Effector memory CD8-positive, alpha-beta T cell (primary cell): ENCODE measurements at regions not wholly inside any gene's neighbourhood (a gene's known extent, or its start where the extent isn't known, plus 50 kb on each side); places are given as distances from the start of the nearest gene placed in this dataset.

Source experiments
- ATAC-seq: fragments of 150-1000 bp; cut with Tn5 transposase; replicated peaks from 2 replicates; pipeline ENCODE4 v1.10.0; 2021; ENCODE audit warnings: mild to moderate bottlenecking, moderate library complexity
- DNase-seq, 3 experiments: peaks; one replicate each; pipeline ENCODE4 v3.0.0; 2021
- H3K27ac Mint-ChIP-seq, 2 donors: one replicate each; pipeline ENCODE4 v1.8.0; 2022; ENCODE audit warnings: mild to moderate bottlenecking in 2 of 2, mixed read lengths in 2 of 2, moderate library complexity in 2 of 2
- H3K27me3 Mint-ChIP-seq, 2 donors: one replicate each; pipeline ENCODE4 v1.8.0; 2022; ENCODE audit warnings: mixed read lengths in 2 of 2
- H3K36me3 Mint-ChIP-seq: one replicate; pipeline ENCODE4 v1.8.0; 2022; ENCODE audit warnings: mild to moderate bottlenecking, moderate library complexity, mixed read lengths; ENCODE audit not compliant: insufficient read depth
- H3K4me1 Mint-ChIP-seq, 2 donors: one replicate each; pipeline ENCODE4 v1.8.0; 2022; ENCODE audit warnings: low read depth in 2 of 2, mixed read lengths in 2 of 2
- H3K4me3 Mint-ChIP-seq, 2 donors: one replicate each; pipeline ENCODE4 v1.8.0; 2022; ENCODE audit warnings: mild to moderate bottlenecking in 2 of 2, mixed read lengths in 2 of 2, moderate library complexity in 2 of 2
- H3K9me3 Mint-ChIP-seq, 2 donors: one replicate each; pipeline ENCODE4 v1.8.0; 2022; ENCODE audit warnings: mixed read lengths in 2 of 2

- no peak for ATAC-seq
- no peaks in the 10 kb centered on the region for H3K27me3 Mint-ChIP-seq
- H3K27ac Mint-ChIP-seq: peak overlapping the region in 1 of 2 donors; percentile 94
- peaks cover 14 to 18% of the 10 kb centered on the region in 2 donors for H3K4me1 Mint-ChIP-seq
- no peak for DNase-seq
- no peak overlapping the region for H3K4me3 Mint-ChIP-seq
- no peaks in the 10 kb centered on the region for H3K9me3 Mint-ChIP-seq
- no peaks in the 10 kb centered on the region for H3K36me3 Mint-ChIP-seq
Measured at GRCh38 chr13:33742321-33742720, 75.6 kb upstream of the RFC3 start.

- Mint-ChIP-seq H3K9me3 (no peaks in the 10 kb centered on the region), H3K36me3 (no peaks in the 10 kb centered on the region), H3K27me3 (no peaks in the 10 kb centered on the region), H3K27ac (peak overlapping the region; percentile 75 to 94), H3K4me3 (peak overlapping the region; percentile 28 to 32), H3K4me1 (peaks cover 14 to 18% of the 10 kb centered on the region in 2 donors)
- DNase-seq (peak; percentile 1 to 26 (median 2)), ATAC-seq (peak; percentile 83)
Measured at GRCh38 chr13:33743438-33744368, 74.2 kb upstream of the RFC3 start.

DNA sequence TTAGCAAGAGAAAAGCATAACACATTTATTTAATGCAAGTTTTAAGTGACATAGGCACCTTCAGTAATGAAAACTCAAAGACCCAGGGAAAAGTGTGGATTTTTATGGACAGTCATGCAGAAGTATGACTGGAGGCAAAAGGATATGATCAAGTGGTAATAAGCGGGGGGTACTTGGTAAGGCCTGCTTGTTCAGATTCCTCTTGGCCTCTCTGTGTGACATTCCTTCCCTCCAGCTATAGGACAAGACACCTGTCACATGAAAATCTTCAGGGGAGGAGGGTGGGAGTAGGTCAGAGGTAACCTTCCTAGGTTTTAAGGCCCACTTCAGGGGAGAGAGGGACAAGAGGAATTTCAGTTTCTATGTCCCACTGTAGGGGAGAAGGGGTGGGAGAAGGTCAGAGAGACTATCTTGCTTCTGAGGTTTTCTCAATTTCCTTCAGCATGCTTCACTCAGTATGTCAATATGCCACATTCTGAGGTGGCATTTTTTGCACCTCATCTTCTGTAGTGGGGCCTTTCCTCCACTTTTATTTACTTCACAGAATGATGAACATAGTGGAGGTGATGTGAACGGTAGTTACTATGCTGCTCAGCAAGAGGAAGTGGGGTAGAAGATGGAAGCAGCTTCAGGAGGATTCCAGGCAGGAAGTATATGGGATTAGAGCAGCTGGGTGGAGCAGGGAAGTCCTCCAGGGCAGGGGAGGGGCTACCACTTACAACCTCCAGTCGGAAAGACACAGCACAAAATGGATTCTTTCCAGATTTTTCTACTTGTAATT is 73.2 kb upstream of the RFC3 start:
- peak overlapping the region; percentile 75 to 94 for H3K27ac Mint-ChIP-seq
- DNase-seq: no peak
- H3K9me3 Mint-ChIP-seq: no peaks in the 10 kb centered on the region
- H3K4me1 Mint-ChIP-seq: peaks cover 14 to 18% of the 10 kb centered on the region in 2 donors
- peak overlapping the region in 1 of 2 donors; percentile 32 for H3K4me3 Mint-ChIP-seq
- no peaks in the 10 kb centered on the region for H3K36me3 Mint-ChIP-seq
- H3K27me3 Mint-ChIP-seq: no peaks in the 10 kb centered on the region
- ATAC-seq: peak; percentile 25

- no peaks in the 10 kb centered on the region for H3K27me3 Mint-ChIP-seq
- peak overlapping the region; percentile 75 to 94 for H3K27ac Mint-ChIP-seq
- no peaks in the 10 kb centered on the region for H3K9me3 Mint-ChIP-seq
- no peak for DNase-seq
- no peak for ATAC-seq
- H3K4me3 Mint-ChIP-seq: no peak overlapping the region
- H3K36me3 Mint-ChIP-seq: no peaks in the 10 kb centered on the region
- peaks cover 14 to 18% of the 10 kb centered on the region in 2 donors for H3K4me1 Mint-ChIP-seq
Measured at GRCh38 chr13:33745370-33746324, 72.3 kb upstream of the RFC3 start.

GRCh38 chr13:33746867-33747266 is 71.1 kb upstream of the RFC3 start:
- no peak for DNase-seq
- Mint-ChIP-seq H3K27ac (peak overlapping the region in 1 of 2 donors; percentile 44), H3K9me3 (no peaks in the 10 kb centered on the region), H3K4me1 (peaks cover 14 to 18% of the 10 kb centered on the region in 2 donors), H3K4me3 (no peak overlapping the region), H3K27me3 (peaks cover 0 to 4% of the 10 kb centered on the region in 2 donors), H3K36me3 (no peaks in the 10 kb centered on the region)
- ATAC-seq: no peak

DNA sequence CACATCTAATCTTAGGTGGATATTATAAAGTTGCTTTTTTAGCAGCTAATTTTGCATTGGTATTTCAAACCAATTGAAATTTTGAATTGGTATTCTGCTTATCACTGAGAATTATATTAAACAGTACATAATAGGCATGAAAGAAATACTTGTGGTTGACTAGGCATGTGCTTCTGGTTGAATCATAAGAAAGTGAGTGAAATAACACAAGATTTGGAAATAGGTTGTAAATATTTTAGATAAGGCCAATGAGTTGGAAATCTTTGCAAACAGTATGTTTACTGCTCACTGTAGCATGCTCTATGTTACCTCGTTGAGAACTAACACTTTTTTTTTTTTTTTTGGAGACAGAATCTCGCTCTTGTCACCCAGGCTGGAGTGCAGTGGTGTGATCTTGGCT is 66.8 kb upstream of the RFC3 start:
- H3K36me3 Mint-ChIP-seq: no peaks in the 10 kb centered on the region
- H3K27ac Mint-ChIP-seq: no peak overlapping the region
- H3K27me3 Mint-ChIP-seq: peaks cover 0 to 20% of the 10 kb centered on the region in 2 donors
- H3K9me3 Mint-ChIP-seq: no peaks in the 10 kb centered on the region
- no peak overlapping the region for H3K4me3 Mint-ChIP-seq
- H3K4me1 Mint-ChIP-seq: no peaks in the 10 kb centered on the region
- no peak for DNase-seq
- ATAC-seq: no peak

DNA sequence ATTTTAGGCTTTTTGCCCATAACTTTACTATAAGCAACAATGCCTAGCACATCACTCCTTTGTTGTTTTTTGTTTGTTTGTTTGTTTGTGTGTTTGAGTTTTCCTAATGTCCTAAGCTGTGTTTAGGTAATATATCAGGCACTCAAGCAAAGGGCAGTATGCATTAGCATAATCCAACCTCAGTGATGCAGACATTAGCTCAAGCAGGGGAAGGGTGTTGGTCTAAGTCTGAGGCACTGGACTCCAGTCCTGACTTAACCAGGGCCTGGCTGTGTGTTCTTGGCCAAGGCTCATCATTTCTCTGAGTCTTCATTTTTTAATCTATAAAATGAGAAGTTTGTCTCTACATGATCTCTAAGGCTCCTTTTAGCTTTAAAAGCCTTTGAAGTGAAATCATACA is 65.9 kb upstream of the RFC3 start:
- no peak overlapping the region for H3K27ac Mint-ChIP-seq
- no peak for ATAC-seq

GRCh38 chr13:33752597-33752996 is 65.4 kb upstream of the RFC3 start:
- Mint-ChIP-seq H3K36me3 (peaks cover 5% of the 10 kb centered on the region), H3K4me1 (no peaks in the 10 kb centered on the region), H3K27me3 (peaks cover 0 to 22% of the 10 kb centered on the region in 2 donors), H3K9me3 (no peaks in the 10 kb centered on the region), H3K4me3 (no peak overlapping the region), H3K27ac (no peak overlapping the region)
- DNase-seq: no peak
- no peak for ATAC-seq

More for the DNA sequence above, 65.9 kb upstream of the RFC3 start:
- no peak for DNase-seq
- Mint-ChIP-seq H3K4me1 (no peaks in the 10 kb centered on the region), H3K36me3 (peaks cover 5% of the 10 kb centered on the region), H3K9me3 (no peaks in the 10 kb centered on the region), H3K4me3 (no peak overlapping the region), H3K27me3 (peaks cover 0 to 22% of the 10 kb centered on the region in 2 donors)

DNA sequence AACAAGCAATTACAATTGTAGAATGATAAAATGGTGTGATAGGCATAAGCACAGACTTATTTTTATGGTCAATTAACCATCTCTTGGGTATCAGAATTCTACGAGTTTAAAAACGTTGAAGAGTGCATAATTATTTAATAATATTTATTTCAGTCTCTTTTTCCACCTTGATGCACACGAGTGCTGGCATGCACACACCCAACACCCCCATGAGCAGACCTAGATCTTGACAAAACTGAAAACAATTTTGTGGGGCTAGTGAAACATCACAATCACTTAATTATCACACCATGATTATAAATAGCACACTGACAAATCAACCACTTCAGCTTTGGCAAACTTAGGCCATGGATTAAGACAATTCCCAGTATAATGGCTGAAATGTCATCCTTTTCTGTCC is 61.0 kb upstream of the RFC3 start:
- DNase-seq (no peak), ATAC-seq (no peak)
- Mint-ChIP-seq H3K27me3 (peaks cover 0 to 17% of the 10 kb centered on the region in 2 donors), H3K4me1 (no peaks in the 10 kb centered on the region), H3K27ac (no peak overlapping the region), H3K4me3 (no peak overlapping the region), H3K9me3 (no peaks in the 10 kb centered on the region), H3K36me3 (peaks cover 5% of the 10 kb centered on the region)

DNA sequence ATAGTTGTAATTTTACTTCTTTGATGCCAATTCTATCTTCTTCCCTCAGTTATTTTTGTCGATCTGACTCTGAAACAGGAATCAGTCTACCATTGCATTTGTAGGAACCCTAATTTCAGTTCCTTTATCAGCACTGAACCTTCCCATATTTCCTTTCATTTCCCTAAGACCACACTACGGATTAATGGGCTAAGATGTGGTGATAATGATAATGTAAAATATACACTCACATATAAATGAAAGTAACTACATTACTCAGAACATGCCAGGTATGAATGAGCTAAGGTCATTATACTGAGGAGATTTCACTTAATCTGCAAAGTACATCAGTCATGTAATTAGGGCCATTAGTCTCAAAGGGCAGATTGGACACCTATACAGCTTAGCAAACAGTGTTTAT is 60.2 kb upstream of the RFC3 start:
- Mint-ChIP-seq H3K36me3 (peaks cover 5% of the 10 kb centered on the region), H3K27me3 (peaks cover 2 to 13% of the 10 kb centered on the region in 2 donors), H3K4me1 (no peaks in the 10 kb centered on the region), H3K27ac (no peak overlapping the region), H3K9me3 (no peaks in the 10 kb centered on the region), H3K4me3 (no peak overlapping the region)
- no peak for ATAC-seq
- no peak for DNase-seq

GRCh38 chr13:33758113-33758512 is 59.8 kb upstream of the RFC3 start:
- H3K4me3 Mint-ChIP-seq: no peak overlapping the region
- no peak for ATAC-seq
- no peaks in the 10 kb centered on the region for H3K9me3 Mint-ChIP-seq

GRCh38 chr13:33761740-33762139 is 56.2 kb upstream of the RFC3 start:
- H3K4me3 Mint-ChIP-seq: no peak overlapping the region

More at GRCh38 chr13:33758113-33758512, 59.8 kb upstream of the RFC3 start:
- Mint-ChIP-seq H3K27ac (no peak overlapping the region), H3K36me3 (peaks cover 5% of the 10 kb centered on the region), H3K27me3 (peaks cover 6 to 17% of the 10 kb centered on the region in 2 donors), H3K4me1 (no peaks in the 10 kb centered on the region)
- DNase-seq: no peak

DNA sequence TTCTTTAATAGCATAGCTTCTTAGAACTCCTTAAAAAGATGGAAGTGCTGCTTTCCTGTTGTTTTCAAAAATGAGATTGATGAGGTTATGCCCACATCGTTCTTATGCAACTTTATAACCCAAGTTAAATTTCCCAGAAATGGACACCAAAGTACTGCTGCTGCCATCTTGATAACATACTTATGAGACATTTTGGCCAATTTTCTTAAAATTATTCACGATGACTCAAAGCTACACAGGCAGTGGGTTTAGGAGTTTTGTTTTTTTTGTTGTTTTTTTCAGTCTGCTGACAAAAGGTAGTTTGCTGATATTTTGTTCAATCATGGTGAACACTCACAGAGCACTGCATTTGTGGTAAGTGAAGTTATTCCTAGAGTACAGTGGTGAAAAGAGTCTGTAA is 54.9 kb upstream of the RFC3 start:
- H3K4me3 Mint-ChIP-seq: no peak overlapping the region
- DNase-seq (no peak), ATAC-seq (no peak)
- no peaks in the 10 kb centered on the region for H3K36me3 Mint-ChIP-seq
- peaks cover 12 to 43% of the 10 kb centered on the region in 2 donors for H3K27me3 Mint-ChIP-seq
- no peaks in the 10 kb centered on the region for H3K9me3 Mint-ChIP-seq
- H3K4me1 Mint-ChIP-seq: no peaks in the 10 kb centered on the region
- no peak overlapping the region for H3K27ac Mint-ChIP-seq

More at GRCh38 chr13:33761740-33762139, 56.2 kb upstream of the RFC3 start:
- Mint-ChIP-seq H3K4me1 (no peaks in the 10 kb centered on the region), H3K36me3 (peaks cover under 1% of the 10 kb centered on the region), H3K27me3 (peaks cover 10 to 30% of the 10 kb centered on the region in 2 donors), H3K27ac (no peak overlapping the region), H3K9me3 (no peaks in the 10 kb centered on the region)
- DNase-seq: no peak
- ATAC-seq: no peak
